ENCODE measurements at regions not wholly inside any gene's neighbourhood (a gene's known extent, or its start where the extent isn't known, plus 50 kb on each side); places are given as distances from the start of the nearest gene placed in this dataset.

DNA sequence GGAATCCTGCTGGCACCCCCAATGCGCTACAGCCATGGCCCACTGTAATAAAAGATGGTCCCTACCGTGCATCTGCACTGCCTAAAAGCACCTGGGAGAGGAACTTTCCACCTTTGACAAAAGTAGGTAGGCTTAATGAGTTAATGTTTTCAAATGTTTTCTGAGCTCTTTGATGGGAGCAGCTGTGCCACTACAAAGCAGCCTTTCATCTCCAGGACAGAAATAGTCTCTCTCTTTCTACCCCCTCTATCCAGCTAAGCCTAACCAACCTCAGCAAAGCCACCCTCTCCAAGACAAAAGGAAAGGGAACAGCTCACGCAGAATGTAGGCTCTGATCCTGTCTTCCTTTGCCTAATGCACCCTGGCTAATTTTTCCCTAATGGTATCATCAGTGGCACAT, 560.2 kb downstream of the UQCRFS1 start:
- Histone ChIP-seq H3T11ph (ENCODE audit: low read length) (no peak overlapping the region), H2AK5ac (ENCODE audit: insufficient read length, low read length) (no peak overlapping the region), H2BK120ac (ENCODE audit: low read depth, low read length, poor library complexity, severe bottlenecking) (no peak overlapping the region), H3K18ac (ENCODE audit: insufficient read length, low read depth, low read length) (no peak overlapping the region), H4K5ac (ENCODE audit: insufficient read length, low read depth, low read length) (no peak overlapping the region), H3K14ac (ENCODE audit: insufficient read depth, low read length) (no peak overlapping the region), H3K4me2 (ENCODE audit: insufficient read depth, insufficient read length, low read length) (no peak overlapping the region), H2BK20ac (ENCODE audit: low read depth, low read length, poor library complexity, severe bottlenecking) (no peak overlapping the region), H3K79me2 (ENCODE audit: insufficient read depth, low read length) (no peaks in the 10 kb centered on the region), H3K4ac (ENCODE audit: low read depth, low read length) (no peak overlapping the region), H4K8ac (replicated peaks; ENCODE audit: insufficient read length, low read depth, low read length) (no peak overlapping the region), H3K27me3 (ENCODE audit: insufficient read depth, low read length) (no peaks in the 10 kb centered on the region), H3K56ac (ENCODE audit: insufficient read length, low read depth, low read length) (no peak overlapping the region), H4K20me1 (ENCODE audit: control insufficient read depth, insufficient read depth, insufficient read length) (no peaks in the 10 kb centered on the region), H3K79me1 (ENCODE audit: insufficient read depth, low read depth, low read length, poor library complexity, severe bottlenecking) (no peaks in the 10 kb centered on the region), H3K23me2 (ENCODE audit: insufficient read length, low read depth, low read length, poor library complexity, severe bottlenecking) (no peaks in the 10 kb centered on the region), H3K23ac (ENCODE audit: insufficient read length, low read depth, low read length) (no peak overlapping the region), H2BK12ac (ENCODE audit: insufficient read length, low read depth, low read length) (no peak overlapping the region), H2AFZ (ENCODE audit: low read length) (no peak overlapping the region), H3K9me3 (ENCODE audit: control insufficient read depth, low read depth, low read length) (no peaks in the 10 kb centered on the region), H3K4me1 (ENCODE audit: insufficient read depth, low read length) (0 out of 2 replicates have a peak, but pooled peaks cover 2% of the 10 kb centered on the region), H2BK15ac (ENCODE audit: low read depth, low read length) (no peak overlapping the region), H2BK5ac (ENCODE audit: insufficient read length, low read length) (no peak overlapping the region), H3K9ac (ENCODE audit: extremely low read depth, insufficient read length, low read length) (no peak overlapping the region), H3K27ac (ENCODE audit: insufficient read length, low read depth, low read length) (no peak overlapping the region), H4K91ac (ENCODE audit: insufficient read length, low read depth, low read length) (no peak overlapping the region)
- no peak for DNase-seq
- no CpG with 5 or more reads among the region's 3 CpGs for WGBS (ENCODE audit: extremely low coverage, insufficient read length, low lambda C conversion rate)
- peaks cover 4% of the 10 kb centered on the region; the same call in 1 of the 2 replicates for H3K27me3 Mint-ChIP-seq (ENCODE audit: low read depth)
- H3K4me1 Mint-ChIP-seq = peaks cover 6 to 8% of the 10 kb centered on the region in 2 experiments
- no peak for TF ChIP-seq CTCF (conservative IDR thresholded peaks at IDR 0.05)
- no peak overlapping the region; a peak in 1 of 7 replicates for H3K27ac Mint-ChIP-seq
- no peak overlapping the region for H3K4me3 Mint-ChIP-seq
- no peaks in the 10 kb centered on the region for H3K36me3 Mint-ChIP-seq (ENCODE audit: insufficient read depth in 1 of 3, low read depth in 3 of 3)
- H3K9me3 Mint-ChIP-seq = peaks cover 0 to 2% of the 10 kb centered on the region in 2 experiments; a peak in 1 of 5 replicates
